Tibial artery (tissue), 4 donors: ENCODE measurements at regions not wholly inside any gene's neighbourhood (a gene's known extent, or its start where the extent isn't known, plus 50 kb on each side); places are given as distances from the start of the nearest gene placed in this dataset.
A peak's percentile ranks its signal among the peaks of the same experiment; 100 is the strongest.

Experiments
- DNase-seq, 2 donors: peaks; one replicate each; pipeline ENCODE4 v3.0.0-alpha.2; 2019
- H3K27ac ChIP-seq, 2 donors: fragments of 200-600 bp; sonication (generic) in 1 of 2; 1 replicate in 1 of 2; 2 replicates in 1 of 2; pipeline ENCODE4 v1.5.1; 2018 to 2019; ENCODE audit warnings: mild to moderate bottlenecking in 1 of 2
- H3K27me3 ChIP-seq, 2 donors: fragments of 200-600 bp; sonication (generic) in 1 of 2; one replicate each; pipeline versions ENCODE4 v1.5.1 to v1.6.0; 2016 to 2019
- H3K36me3 ChIP-seq, 3 donors: fragments of 200-600 bp; sonication (generic) in 2 of 3; one replicate each; pipeline ENCODE4 v1.5.1; 2016 to 2019; ENCODE audit warnings: mild to moderate bottlenecking in 2 of 3
- H3K4me1 ChIP-seq, 4 donors: fragments of 200-600 bp; sonication (generic) in 2 of 4; 1 replicate in 3 of 4; 2 replicates in 1 of 4; pipeline ENCODE4 v1.5.1; 2016 to 2019
- H3K4me3 ChIP-seq, 2 donors: fragments of 200-600 bp; sonication (generic) in 1 of 2; 1 replicate in 1 of 2; 2 replicates in 1 of 2; pipeline ENCODE4 v1.5.1; 2018 to 2019; ENCODE audit warnings: mild to moderate bottlenecking in 2 of 2
- H3K9me3 ChIP-seq, 3 donors: fragments of 200-600 bp; sonication (generic) in 1 of 3; one replicate each; pipeline ENCODE4 v1.5.1; 2016 to 2019
- CTCF ChIP-seq, 2 experiments: fragments of 200-600 bp in 1 of 2; fragments of 450-650 bp in 1 of 2; IDR thresholded peaks; one replicate each; pipeline ENCODE4 v1.5.1; 2017 to 2019; ENCODE audit warnings: antibody characterized with exemption in 2 of 2, mild to moderate bottlenecking in 1 of 2, moderate library complexity in 1 of 2
- intact Hi-C: fragments of 100-400 bp; cut with DNase I; formaldehyde crosslinking; loops from one replicate; pipeline ENCODE4 v1.15.0; 2023; ENCODE audit warnings: low total_unique reads

- no peak for DNase-seq
- peak overlapping the region; percentile 57 to 80 for H3K27ac ChIP-seq
- no peaks in the 10 kb centered on the region for H3K27me3 ChIP-seq
- peaks cover 6 to 56% (median 44%) of the 10 kb centered on the region in 4 donors for H3K4me1 ChIP-seq
- no peak for TF ChIP-seq CTCF (IDR thresholded peaks at IDR 0.05)
- H3K9me3 ChIP-seq, result no peaks in the 10 kb centered on the region
- no peaks in the 10 kb centered on the region for H3K36me3 ChIP-seq
- intact Hi-C loops, result no loop called here
- H3K4me3 ChIP-seq, result no peak overlapping the region
Measured at GRCh38 chr14:76947838-76948184, 80.7 kb downstream of the IRF2BPL start.

GRCh38 chr14:76947078-76947837 lies 81.2 kb downstream of the IRF2BPL start:
- H3K9me3 ChIP-seq, result no peaks in the 10 kb centered on the region
- intact Hi-C loops, result no loop called here
- peak; percentile 62 to 64 for TF ChIP-seq CTCF (IDR thresholded peaks at IDR 0.05)
- H3K27ac ChIP-seq, result peak overlapping the region; percentile 57 to 80
- H3K36me3 ChIP-seq, result no peaks in the 10 kb centered on the region
- H3K4me3 ChIP-seq, result peak overlapping the region in 1 of 2 donors; percentile 5
- H3K27me3 ChIP-seq, result no peaks in the 10 kb centered on the region
- H3K4me1 ChIP-seq, result peaks cover 6 to 51% (median 44%) of the 10 kb centered on the region in 4 donors
- peak; percentile 83 to 95 for DNase-seq

GRCh38 chr14:76946753-76947077 lies 81.8 kb downstream of the IRF2BPL start:
- no peak for TF ChIP-seq CTCF (IDR thresholded peaks at IDR 0.05)
- Histone ChIP-seq H3K27ac (peak overlapping the region; percentile 57 to 80), H3K36me3 (no peaks in the 10 kb centered on the region), H3K9me3 (no peaks in the 10 kb centered on the region), H3K4me3 (no peak overlapping the region), H3K4me1 (peaks cover 6 to 49% (median 43%) of the 10 kb centered on the region in 4 donors), H3K27me3 (no peaks in the 10 kb centered on the region)
- DNase-seq, result no peak
- intact Hi-C loops, result no loop called here

- Histone ChIP-seq H3K4me3 (no peak overlapping the region), H3K9me3 (no peaks in the 10 kb centered on the region), H3K36me3 (no peaks in the 10 kb centered on the region), H3K4me1 (peaks cover 6 to 34% (median 23%) of the 10 kb centered on the region in 4 donors), H3K27me3 (no peaks in the 10 kb centered on the region), H3K27ac (no peak overlapping the region)
- DNase-seq, result no peak
- intact Hi-C loops, result no loop called here
- no peak for TF ChIP-seq CTCF (IDR thresholded peaks at IDR 0.05)
Measured at GRCh38 chr14:76943072-76943471, 85.4 kb downstream of the IRF2BPL start.

GRCh38 chr14:76941946-76942805 lies 86.3 kb downstream of the IRF2BPL start:
- H3K27ac ChIP-seq, result no peak overlapping the region
- intact Hi-C loops, result no loop called here
- DNase-seq, result no peak

More at GRCh38 chr14:76941946-76942805, 86.3 kb downstream of the IRF2BPL start:
- H3K4me3 ChIP-seq, result no peak overlapping the region
- H3K9me3 ChIP-seq, result no peaks in the 10 kb centered on the region
- no peak for TF ChIP-seq CTCF (IDR thresholded peaks at IDR 0.05)
- peaks cover 0 to 34% (median 23%) of the 10 kb centered on the region in 4 donors for H3K4me1 ChIP-seq
- no peaks in the 10 kb centered on the region for H3K27me3 ChIP-seq
- no peaks in the 10 kb centered on the region for H3K36me3 ChIP-seq
